Femur (tissue), 1 donor: ENCODE measurements at regions not wholly inside any gene's neighbourhood (a gene's known extent, or its start where the extent isn't known, plus 50 kb on each side); places are given as distances from the start of the nearest gene placed in this dataset.

Experiments used
- DNase-seq: peaks from one replicate; pipeline ENCODE4 v3.0.0-alpha.2; 2017

- no peak for DNase-seq
Observed at GRCh38 chr2:226011716-226012450, 612.4 kb downstream of the NYAP2 start.

DNA sequence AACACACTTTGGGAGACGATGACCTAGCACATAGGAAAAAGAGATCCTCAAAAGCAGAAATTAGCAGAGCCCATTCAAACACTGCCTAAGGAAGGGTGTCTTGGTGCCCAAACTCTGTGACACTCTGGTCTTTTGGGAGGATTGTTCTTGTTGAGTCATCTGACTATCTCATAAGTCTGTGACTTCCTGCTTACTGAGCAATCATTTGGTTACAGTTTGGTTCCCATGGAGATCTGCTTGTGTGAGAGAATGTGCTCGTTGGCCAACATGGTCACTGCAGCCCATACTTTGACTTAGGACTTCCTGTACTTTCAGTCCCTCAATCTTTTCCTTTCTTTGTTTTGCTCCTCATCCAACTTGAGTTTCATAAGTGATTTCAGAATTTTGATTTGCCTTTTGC is 602.9 kb downstream of the NYAP2 start:
- no peak for DNase-seq

- no peak for DNase-seq
Observed at GRCh38 chr2:226001716-226002115, 602.2 kb downstream of the NYAP2 start.

DNA sequence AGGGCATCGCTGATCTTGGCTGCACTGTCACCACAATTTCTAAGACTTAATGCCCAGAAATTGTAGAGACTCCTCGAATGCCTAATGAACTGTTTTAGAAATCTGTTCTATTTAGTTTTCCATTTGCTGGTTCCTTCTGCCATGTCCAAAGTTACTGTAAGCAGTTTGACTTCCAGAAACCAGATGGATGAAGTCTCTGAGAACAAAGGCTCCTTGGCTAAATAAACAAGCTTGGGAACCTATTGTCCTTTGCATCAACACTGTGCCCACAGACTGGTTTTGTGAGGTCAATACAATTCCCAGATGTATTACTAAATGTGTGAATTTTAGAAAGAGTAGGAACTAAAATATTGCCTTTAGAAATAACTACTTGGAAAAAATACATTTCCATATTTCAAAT is 600.2 kb downstream of the NYAP2 start:
- DNase-seq = no peak

- DNase-seq = no peak
Observed at GRCh38 chr2:225998653-225999052, 599.1 kb downstream of the NYAP2 start.

- DNase-seq = no peak
Observed at GRCh38 chr2:225998116-225998515, 598.6 kb downstream of the NYAP2 start.

DNA sequence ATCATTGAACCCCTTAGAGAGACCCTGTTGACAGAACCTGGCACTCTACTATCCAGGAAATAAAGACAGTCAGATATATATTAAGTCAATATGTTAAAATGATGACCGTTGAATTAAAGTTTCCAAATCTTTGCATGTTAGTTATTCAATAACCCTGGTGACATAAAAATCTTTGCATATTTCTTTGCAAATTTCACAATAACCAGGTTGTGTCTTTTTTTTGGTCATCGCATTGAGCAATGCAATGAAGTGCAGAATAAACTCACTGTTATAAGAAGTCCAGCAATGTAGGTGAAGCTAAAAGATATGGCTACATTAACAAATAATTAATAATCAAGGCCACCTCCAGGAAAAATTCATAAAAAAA is 596.9 kb downstream of the NYAP2 start:
- no peak for DNase-seq

GRCh38 chr2:225995796-225996461 is 596.4 kb downstream of the NYAP2 start:
- DNase-seq = no peak

DNA sequence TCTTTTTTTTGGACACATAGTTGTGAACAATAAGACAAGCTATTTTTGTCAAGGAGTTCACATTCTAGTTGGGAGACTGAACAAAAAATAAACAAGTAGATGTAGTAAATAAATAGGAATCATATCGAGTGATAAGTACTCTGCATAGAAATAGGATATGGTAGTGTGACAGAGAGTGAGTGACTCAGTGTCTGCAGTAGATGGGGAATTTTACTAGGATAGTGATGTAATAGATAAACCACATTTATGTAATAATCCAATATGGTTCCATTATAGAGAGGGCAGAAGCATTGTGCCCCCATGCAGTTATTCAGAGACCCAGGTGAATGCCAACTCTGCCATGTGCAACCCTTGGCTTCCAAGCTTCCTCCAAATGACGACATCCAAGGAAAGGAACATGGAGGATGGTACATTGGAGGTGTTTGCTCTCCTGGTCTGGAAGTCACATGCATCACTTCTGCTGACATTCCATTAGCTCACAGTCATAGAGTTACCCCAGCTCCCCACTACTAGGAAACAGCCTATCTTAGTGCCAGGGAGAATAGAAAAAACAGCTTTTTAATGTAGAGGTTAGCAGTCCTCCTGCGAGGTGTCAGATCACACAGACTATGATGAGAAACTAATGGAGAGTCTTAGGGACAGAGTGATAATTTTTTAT is 595.4 kb downstream of the NYAP2 start:
- no peak for DNase-seq

GRCh38 chr2:225993430-225993829 is 593.9 kb downstream of the NYAP2 start:
- DNase-seq = no peak

GRCh38 chr2:225989809-225990208 is 590.3 kb downstream of the NYAP2 start:
- DNase-seq = no peak

DNA sequence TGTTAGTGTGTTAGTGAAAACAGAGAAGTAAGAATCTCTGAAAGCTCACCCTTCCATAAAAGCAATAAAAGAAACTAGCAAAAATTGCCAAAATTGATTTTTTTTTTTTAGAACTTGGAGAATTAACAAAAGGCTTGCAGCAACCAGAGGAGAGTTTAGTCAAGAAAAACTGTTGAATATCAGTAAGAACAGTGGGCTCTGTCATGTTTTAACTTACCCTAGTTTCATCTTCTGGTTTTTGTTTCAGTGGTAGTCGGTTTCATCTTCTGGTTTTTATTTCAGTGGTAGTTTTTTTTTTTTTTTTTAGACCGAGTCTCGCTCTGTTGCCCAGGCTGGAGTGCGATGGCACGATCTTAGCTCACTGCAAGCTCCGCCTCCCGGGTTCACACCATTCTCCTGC is 580.9 kb downstream of the NYAP2 start:
- DNase-seq = no peak

GRCh38 chr2:225971433-225971832 is 571.9 kb downstream of the NYAP2 start:
- DNase-seq = no peak

- DNase-seq = no peak
Observed at GRCh38 chr2:225948903-225949302, 549.4 kb downstream of the NYAP2 start.

- DNase-seq = no peak
Observed at GRCh38 chr2:225938991-225939390, 539.5 kb downstream of the NYAP2 start.

DNA sequence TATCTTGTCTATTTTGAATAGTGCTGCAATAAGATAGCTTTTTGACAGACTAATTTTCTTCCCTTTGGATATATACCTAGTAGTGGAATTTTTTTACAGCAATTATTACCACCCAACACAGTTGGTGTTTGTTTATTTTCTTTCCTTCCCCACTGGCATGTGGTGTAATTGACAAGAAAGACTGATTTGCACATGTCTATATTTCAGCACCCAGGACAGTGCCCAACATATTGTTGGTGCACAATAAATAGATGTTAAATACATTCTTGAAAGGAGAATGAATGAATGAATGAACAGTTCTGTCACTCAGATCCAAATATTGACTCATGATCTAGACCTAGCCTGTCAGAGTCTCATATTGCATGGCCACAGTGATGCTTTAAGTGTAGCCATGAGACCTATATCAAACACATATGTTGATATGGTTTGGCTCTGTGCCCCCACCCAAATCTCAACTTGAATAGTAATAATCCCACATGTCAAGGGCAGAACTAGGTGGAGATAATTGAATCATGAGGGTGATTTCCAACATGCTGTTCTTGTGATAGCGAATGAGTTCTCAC is 538.2 kb downstream of the NYAP2 start:
- DNase-seq = no peak

- DNase-seq = no peak
Observed at GRCh38 chr2:225932811-225933413, 533.4 kb downstream of the NYAP2 start.

DNA sequence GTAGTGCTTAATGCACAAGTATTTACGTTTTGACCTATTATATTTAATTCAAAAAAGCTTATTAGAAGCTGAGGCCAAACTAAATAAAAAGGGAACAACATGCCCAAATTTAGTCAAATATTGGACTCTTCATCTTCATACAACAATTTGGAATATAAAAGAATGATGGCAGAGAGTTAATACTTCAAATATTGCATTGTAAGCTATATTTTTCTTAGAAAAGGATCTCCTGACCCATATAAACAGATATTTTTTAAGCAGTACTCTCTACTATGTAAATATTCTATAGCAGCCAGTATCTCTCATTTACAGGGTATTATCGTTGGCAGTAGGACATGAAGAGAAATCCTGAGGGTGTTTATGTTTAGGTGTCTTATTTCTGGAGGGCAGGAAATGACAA is 531.2 kb downstream of the NYAP2 start:
- no peak for DNase-seq

DNA sequence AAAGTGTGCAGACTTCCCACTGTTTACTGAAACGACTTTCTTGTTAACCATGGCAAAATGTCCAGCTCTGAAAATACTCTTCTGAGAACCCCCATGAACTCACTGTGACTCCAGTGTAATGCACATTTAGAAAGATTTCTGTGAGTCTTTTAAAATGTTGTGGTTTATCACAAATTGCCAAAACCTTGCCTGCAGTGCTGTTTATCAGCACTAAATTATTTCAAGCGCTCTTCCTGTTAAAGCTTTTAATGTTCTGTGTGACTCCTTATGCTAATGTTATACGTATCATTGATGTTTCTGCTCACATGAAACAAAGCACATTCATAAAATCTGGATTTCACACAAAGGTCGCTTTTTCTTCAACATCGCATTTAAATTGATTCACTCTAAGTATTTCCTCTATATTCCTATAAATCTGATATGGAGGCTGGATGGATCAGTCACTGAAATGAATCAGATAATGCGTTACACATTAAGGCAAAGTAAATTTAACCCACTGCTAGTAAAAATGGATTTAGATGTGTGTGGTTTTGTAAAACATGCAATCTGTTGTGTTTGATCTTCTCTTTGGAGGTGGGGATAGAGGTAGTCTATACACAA is 521.2 kb downstream of the NYAP2 start:
- no peak for DNase-seq

DNA sequence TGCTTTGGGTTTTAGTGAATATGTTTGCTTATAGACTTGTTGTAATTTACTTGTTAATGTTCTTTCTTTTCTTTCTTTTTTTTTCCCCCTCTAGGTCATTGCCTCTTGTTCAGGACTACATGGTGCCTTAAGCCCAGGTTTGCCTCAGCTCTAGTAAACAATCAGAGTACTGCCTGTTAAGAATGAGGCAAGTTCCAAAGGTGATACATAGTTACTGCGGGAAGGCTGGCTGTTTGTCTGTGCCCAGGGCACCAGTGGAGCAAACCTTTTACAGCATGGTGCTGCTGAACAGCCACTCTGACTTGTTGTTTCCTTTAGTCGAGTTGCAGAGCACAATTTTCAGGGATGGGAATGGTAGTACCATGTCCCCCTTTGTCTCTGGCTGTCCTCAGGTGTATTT is 517.2 kb downstream of the NYAP2 start:
- DNase-seq = no peak

DNA sequence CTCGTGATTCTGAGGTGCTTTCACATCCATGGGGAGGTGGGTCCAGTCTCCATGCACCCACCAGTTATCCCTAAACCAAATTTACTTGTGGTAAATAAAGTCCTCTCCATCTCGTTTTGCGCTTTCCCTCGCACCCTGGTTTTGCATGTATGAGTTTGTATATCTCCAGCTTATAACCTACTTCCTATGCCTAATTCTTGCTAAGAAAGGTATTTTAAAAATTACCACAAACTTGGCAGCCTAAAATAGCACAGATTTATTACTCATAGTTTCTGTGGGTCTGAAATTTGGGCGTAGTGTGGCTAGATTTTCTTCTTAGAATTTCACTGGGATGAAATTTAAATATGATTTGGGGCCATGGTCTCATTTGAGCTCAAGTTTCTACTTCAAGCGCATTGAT is 511.5 kb downstream of the NYAP2 start:
- DNase-seq = no peak

DNA sequence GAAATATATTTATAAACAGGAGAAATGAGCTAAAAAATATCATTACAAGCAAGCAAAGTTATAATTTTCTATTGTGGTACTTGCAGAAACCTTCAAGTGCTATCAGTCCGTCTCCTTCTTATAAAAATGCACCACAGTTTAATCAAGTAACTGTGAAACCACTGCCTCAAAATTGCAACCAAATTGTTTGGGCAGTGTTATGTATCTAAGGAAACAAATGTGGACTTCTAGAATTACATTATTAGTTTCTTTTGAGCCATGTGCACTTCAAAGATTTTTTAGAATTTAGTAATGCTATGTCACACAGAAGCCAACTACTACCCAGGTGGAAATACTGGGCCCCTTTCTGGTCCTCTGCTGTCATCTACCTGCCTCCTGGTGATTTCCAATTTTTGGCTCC is 495.6 kb downstream of the NYAP2 start:
- DNase-seq = no peak
